NCI-H345 treated with DMSO at 0.1 percent for 48 hours (cell line): ENCODE measurements at regions not wholly inside any gene's neighbourhood (a gene's known extent, or its start where the extent isn't known, plus 50 kb on each side); places are given as distances from the start of the nearest gene placed in this dataset.

ENCODE experiments used
- DNase-seq: peaks from one replicate; lab custom pipeline; 2025; ENCODE audit not compliant: unreplicated experiment; lab: John Stamatoyannopoulos, UW

GRCh38 chr4:31343061-31343460 is 622.9 kb downstream of the PCDH7 start:
- no peak for DNase-seq

GRCh38 chr4:31349907-31350306 is 629.7 kb downstream of the PCDH7 start:
- no peak for DNase-seq

DNA sequence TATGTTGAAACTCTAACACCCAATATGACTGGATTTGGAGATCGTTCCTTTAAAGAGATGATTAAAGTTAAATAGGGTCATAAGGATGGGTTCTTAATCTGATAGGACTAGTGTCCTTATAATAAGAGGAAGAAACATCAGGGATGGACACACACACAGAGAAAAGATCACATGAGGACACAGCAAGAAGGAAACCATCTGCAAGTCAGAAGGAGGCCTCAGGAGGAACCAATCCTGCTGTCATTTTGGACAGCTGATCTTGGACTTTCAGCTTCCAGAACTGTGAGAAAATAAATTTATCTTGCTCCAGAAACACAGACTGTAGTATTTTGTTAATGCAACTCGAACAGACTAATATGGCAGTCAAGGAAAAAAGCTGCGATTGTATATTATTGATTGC is 631.5 kb downstream of the PCDH7 start:
- DNase-seq, result no peak

GRCh38 chr4:31356839-31357238 is 636.7 kb downstream of the PCDH7 start:
- DNase-seq, result no peak

- DNase-seq, result no peak
These were observed 640.6 kb downstream of the PCDH7 start for GRCh38 chr4:31360786-31361185.

DNA sequence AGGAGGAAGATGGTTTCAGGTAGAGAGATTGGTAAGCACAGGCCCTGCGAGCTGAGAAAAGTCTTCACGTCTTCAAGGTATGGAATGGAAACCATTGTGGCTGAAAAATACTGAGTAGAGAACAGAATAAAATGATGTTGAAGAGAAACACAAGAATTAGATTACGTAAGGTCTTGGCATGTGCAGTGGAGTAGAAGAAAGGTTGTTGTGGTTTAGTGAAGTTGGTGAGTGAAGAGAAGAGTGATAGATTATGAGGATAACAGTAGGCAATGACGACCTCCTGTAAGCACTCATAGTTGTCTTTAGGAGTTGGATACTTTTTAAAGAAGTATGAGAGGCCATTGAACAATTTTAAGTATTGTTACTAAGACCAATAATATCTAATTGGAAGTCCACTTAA is 642.6 kb downstream of the PCDH7 start:
- no peak for DNase-seq

GRCh38 chr4:31365006-31365690 is 645.0 kb downstream of the PCDH7 start:
- no peak for DNase-seq

DNA sequence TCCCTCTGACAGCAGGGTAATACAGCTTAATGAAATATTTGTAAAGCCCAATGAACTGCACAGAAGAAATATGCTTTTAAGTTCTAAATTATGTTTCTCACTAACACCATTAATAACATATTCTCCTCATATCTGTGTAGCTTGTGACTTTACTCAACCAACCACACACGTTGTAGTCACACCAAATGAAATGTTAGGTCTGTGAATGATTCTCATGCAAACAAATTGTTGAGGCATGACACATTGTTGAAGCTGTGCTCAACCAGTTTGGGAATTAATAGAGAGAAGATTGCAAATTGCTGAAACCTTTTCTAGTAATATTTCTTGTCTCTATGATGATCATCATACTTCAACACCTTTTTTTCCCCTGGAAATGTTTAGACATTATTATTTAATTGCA is 645.9 kb downstream of the PCDH7 start:
- no peak for DNase-seq

DNA sequence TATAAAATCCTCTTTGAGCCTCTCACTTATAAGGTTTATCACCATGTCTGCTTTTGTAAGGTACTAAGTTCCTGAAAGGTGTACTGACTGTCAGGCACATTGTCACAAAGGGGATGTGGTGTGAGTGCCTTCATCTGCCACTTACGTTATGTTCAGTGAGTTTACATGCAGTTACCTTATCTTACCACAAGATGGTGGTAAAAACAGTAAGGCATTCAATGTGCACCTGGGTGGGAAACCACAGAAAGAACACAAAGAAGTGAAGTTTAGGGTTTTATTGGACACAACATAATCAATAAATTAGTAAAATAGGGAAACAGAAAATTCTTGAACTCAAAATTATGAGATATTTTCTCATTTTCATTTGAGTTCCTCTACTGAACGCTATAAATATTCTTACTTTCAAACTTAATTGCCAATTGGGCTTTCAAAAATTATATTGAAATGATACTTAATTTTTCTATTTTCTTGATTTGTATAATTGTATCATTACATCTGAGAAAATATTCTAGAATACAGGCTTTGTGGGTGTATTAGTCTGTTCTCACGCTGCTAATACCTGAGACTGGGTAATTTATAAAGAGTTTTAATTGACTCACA is 650.8 kb downstream of the PCDH7 start:
- peak; percentile 39 for DNase-seq

GRCh38 chr4:31374256-31374960 is 654.2 kb downstream of the PCDH7 start:
- DNase-seq, result no peak

GRCh38 chr4:31375936-31376335 is 655.8 kb downstream of the PCDH7 start:
- DNase-seq, result no peak

DNA sequence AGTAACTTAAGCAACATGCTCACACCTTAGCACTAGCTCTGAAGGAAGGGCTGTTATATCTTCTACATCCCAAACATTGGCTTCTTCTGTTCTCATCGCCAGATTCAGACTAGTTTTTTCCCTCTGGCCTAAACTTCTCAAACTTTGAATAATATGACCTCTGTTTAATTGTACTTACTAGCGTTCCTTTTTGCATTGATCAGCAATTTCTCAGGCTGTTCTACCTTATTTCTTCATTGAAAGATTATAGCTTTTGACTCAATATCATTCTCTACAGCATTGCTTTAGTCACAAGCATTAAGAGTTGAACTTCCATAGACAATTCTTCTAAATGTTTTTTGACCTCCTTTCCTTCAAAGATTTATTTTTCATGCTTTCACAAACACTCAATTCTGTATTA is 659.2 kb downstream of the PCDH7 start:
- no peak for DNase-seq

- DNase-seq, result no peak
These were observed 663.6 kb downstream of the PCDH7 start for GRCh38 chr4:31383767-31384166.

GRCh38 chr4:31390849-31391248 is 670.7 kb downstream of the PCDH7 start:
- no peak for DNase-seq

DNA sequence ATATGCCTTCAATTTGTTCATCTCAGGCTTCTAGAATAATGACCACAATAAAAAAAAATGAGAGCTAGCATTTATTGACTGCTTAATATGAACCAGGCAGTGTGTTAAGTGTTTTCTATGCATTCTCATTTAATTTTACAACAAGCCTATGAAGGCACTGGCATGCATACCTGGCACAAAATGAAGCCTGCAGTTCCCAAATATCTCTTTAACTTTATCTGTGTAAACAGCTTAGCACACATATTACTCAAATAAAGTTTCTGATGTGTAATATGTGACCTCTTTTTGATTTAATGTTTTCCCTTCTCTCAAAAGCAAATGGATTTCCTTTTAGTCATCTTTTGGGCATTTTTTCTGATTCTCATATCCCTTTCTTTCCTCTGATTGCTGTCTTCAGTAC is 671.8 kb downstream of the PCDH7 start:
- DNase-seq, result no peak

DNA sequence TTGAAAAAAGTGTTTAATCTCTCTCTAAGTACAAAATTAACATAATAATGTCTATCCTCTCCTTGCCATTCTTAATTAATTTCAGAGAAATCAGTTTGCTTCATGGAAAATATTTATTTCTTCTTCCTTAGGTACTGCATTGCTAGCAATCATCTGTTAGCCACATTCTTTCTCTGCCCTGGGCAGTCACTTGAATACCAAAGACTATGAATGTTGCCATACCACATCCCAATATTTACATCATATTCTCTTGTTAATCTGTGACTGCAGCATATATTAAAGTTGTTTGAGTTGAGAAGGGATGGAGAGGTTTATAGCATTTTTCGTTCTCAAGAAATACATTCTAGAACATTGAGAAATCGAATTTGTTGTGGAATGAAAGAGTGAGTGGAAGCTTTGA is 672.8 kb downstream of the PCDH7 start:
- no peak for DNase-seq

DNA sequence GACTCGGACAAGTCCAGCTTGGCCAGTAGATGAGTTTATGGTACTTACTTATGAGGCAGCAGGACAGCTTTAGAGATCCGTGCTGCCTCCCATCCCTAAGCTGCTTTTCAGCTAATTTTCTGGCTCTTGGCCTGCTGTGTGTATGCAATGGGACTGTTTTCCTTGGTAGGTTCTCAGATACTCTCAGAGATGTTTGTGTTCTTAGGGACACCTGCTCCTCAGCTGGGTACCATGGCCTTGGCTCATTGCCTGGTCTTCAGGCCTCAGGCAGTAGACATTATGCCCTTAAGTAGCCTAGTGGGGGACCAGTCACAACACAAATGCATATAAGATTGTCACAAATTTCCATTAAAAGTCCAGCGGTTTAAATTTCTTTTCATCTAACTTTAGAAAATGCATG is 688.0 kb downstream of the PCDH7 start:
- peak; percentile 60 for DNase-seq

- DNase-seq, result no peak
These were observed 691.4 kb downstream of the PCDH7 start for GRCh38 chr4:31411565-31411964.

- DNase-seq, result no peak
These were observed 695.5 kb downstream of the PCDH7 start for GRCh38 chr4:31415629-31416028.

- no peak for DNase-seq
These were observed 696.3 kb downstream of the PCDH7 start for GRCh38 chr4:31416498-31416897.

- no peak for DNase-seq
These were observed 696.9 kb downstream of the PCDH7 start for GRCh38 chr4:31417040-31417439.

- DNase-seq, result no peak
These were observed 701.8 kb downstream of the PCDH7 start for GRCh38 chr4:31422006-31422405.
